Body of pancreas (tissue), 4 donors: ENCODE measurements at regions not wholly inside any gene's neighbourhood (a gene's known extent, or its start where the extent isn't known, plus 50 kb on each side); places are given as distances from the start of the nearest gene placed in this dataset.

ENCODE experiments used
- ATAC-seq: fragments of 150-250 bp; one replicate; pipeline ENCODE4 v1.9.1; 2016
- DNase-seq, 4 donors: peaks; one replicate each; pipeline ENCODE4 v3.0.0-alpha.2; 2019
- H3K27ac ChIP-seq, 4 donors: fragments of 200-600 bp; sonication (generic); 1 replicate in 3 of 4; 2 replicates in 1 of 4; pipeline versions ENCODE4 v1.5.1 to v1.6.1; 2016 to 2019; ENCODE audit warnings: mild to moderate bottlenecking in 1 of 4, mixed read lengths in 1 of 4, moderate library complexity in 1 of 4
- H3K27me3 ChIP-seq, 2 donors: fragments of 200-600 bp; sonication (generic); one replicate each; pipeline ENCODE4 v1.6.0; 2016; ENCODE audit warnings: mild to moderate bottlenecking in 1 of 2
- H3K36me3 ChIP-seq, 2 donors: fragments of 200-600 bp; sonication (generic); replicated peaks in 1 of 2; 2 replicates each; pipeline ENCODE4 v1.5.1; 2016; ENCODE audit warnings: low read depth in 2 of 2; ENCODE audit not compliant: insufficient read depth in 1 of 2
- H3K4me1 ChIP-seq: fragments of 200-600 bp; sonication (generic); one replicate; pipeline ENCODE4 v1.6.0; 2016
- H3K4me3 ChIP-seq, 2 donors: fragments of 200-600 bp; sonication (generic); 1 replicate in 1 of 2; 2 replicates in 1 of 2; pipeline ENCODE4 v1.5.1; 2016 to 2019
- H3K9me3 ChIP-seq, 3 donors: fragments of 200-600 bp; sonication (generic); 1 replicate in 2 of 3; 2 replicates in 1 of 3; pipeline ENCODE4 v1.5.1; 2016
- POLR2A ChIP-seq, 3 donors: fragments of 450-650 bp; IDR thresholded peaks; one replicate each; pipeline ENCODE4 v1.6.1; 2016; ENCODE audit warnings: antibody characterized with exemption in 3 of 3, mild to moderate bottlenecking in 2 of 3
- whole genome bisulfite sequencing, 2 donors: methylation state at CpG; one replicate each; pipeline ENCODE4 v1.1.5; 2017; 5-methylcytosine and 5-hydroxymethylcytosine counted together
- intact Hi-C: fragments of 100-400 bp; cut with DNase I; formaldehyde crosslinking; loops from one replicate; pipeline ENCODE4 v1.15.1; 2023
- TF ChIP-seq, protein P1 (sequence below), 7 experiments: fragments of 450-650 bp in 4 of 7; fragments of 200-600 bp in 3 of 7; sonication (generic) in 3 of 7; IDR thresholded peaks; one replicate each; pipeline ENCODE4 v1.5.1; 2016 to 2019; ENCODE audit warnings: antibody characterized with exemption in 7 of 7

DNA sequence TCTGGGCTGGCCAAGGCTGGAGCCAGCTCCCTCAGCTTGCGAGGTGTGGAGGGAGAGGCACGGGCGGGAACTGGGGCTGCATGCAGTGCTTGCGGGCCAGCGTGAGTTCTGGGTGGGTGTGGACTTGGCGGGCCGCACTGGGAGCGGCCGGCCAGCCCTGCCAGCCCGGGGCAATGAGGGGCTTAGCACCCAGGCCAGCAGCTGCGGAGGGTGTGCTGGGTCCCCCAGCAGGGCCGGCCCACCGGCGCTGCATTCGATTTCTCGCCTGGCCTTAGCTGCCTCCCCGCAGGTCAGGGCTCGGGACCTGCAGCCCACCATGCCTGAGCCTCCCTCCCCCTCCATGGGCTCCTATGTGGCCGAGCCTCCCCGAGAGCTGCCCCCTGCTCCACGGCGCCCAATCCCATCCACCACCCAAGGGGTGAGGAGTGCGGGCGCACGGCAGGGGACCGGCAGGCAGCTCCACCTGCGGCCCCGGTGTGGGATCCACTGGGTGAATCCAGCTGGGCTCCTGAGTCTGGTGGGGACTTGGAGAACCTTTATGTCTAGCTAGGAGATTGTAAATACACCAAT is 302.6 kb upstream of the ADAMTS16 start:
- ATAC-seq (no peak), DNase-seq (no peak)
- Histone ChIP-seq H3K27me3 (no peaks in the 10 kb centered on the region), H3K27ac (no peak overlapping the region), H3K9me3 (no peaks in the 10 kb centered on the region), H3K4me3 (no peak overlapping the region), H3K36me3 (no peaks in the 10 kb centered on the region), H3K4me1 (no peaks in the 10 kb centered on the region)
- TF ChIP-seq POLR2A (IDR thresholded peaks at IDR 0.05) = no peak
- TF ChIP-seq, protein P1, sequence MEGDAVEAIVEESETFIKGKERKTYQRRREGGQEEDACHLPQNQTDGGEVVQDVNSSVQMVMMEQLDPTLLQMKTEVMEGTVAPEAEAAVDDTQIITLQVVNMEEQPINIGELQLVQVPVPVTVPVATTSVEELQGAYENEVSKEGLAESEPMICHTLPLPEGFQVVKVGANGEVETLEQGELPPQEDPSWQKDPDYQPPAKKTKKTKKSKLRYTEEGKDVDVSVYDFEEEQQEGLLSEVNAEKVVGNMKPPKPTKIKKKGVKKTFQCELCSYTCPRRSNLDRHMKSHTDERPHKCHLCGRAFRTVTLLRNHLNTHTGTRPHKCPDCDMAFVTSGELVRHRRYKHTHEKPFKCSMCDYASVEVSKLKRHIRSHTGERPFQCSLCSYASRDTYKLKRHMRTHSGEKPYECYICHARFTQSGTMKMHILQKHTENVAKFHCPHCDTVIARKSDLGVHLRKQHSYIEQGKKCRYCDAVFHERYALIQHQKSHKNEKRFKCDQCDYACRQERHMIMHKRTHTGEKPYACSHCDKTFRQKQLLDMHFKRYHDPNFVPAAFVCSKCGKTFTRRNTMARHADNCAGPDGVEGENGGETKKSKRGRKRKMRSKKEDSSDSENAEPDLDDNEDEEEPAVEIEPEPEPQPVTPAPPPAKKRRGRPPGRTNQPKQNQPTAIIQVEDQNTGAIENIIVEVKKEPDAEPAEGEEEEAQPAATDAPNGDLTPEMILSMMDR (IDR thresholded peaks at IDR 0.05) = no peak
- WGBS, 2 donors = 88 to 90% methylated on average over 19 to 25 of the region's 28 CpGs
- intact Hi-C loops = no loop called here

DNA sequence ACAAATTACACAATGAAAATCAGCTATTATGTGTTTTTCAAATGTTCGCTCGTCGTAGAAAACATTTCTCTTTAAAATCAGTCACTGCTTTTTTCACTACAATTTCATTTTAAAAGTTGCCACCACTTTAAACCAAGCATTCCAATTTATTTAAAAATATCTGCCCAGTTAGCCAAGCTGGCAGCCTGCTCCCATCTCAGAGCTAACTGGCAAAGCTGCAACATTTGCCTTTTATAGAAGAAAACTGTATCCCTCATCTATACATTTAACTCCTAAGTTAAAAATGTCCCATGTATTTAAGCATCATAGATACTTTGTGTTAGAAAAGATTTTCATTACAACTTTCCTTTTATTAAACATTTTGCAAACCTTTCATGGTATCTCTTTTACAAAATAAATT is 294.9 kb upstream of the ADAMTS16 start:
- DNase-seq (no peak), ATAC-seq (no peak)
- intact Hi-C loops = no loop called here
- Histone ChIP-seq H3K27me3 (no peaks in the 10 kb centered on the region), H3K36me3 (no peaks in the 10 kb centered on the region), H3K9me3 (no peaks in the 10 kb centered on the region), H3K4me1 (no peaks in the 10 kb centered on the region), H3K27ac (no peak overlapping the region), H3K4me3 (no peak overlapping the region)
- WGBS, 2 donors = 68 to 82% methylated on average over 3 of the region's 3 CpGs
- TF ChIP-seq, protein P1 (IDR thresholded peaks at IDR 0.05) = no peak
- no peak for TF ChIP-seq POLR2A (IDR thresholded peaks at IDR 0.05)

DNA sequence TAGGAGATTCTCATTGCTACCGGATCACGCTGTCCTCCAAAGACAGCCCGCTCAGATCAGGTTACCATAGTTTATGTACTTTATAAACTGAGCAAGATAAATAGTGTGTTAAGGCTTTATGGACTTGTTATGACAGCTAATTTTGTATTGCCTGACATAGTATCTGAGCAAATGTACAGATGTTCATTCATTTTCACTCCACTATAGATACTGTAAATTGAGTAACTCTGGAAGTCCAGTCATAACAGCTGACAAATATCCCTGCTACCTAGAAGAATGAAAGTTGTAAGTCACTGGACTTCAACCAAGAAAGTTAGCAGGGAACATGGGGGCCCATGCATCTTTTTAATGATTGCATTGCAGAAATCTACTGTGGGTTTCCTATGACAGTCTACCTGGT is 292.4 kb upstream of the ADAMTS16 start:
- TF ChIP-seq POLR2A (IDR thresholded peaks at IDR 0.05) = no peak
- TF ChIP-seq, protein P1 (IDR thresholded peaks at IDR 0.05) = no peak

DNA sequence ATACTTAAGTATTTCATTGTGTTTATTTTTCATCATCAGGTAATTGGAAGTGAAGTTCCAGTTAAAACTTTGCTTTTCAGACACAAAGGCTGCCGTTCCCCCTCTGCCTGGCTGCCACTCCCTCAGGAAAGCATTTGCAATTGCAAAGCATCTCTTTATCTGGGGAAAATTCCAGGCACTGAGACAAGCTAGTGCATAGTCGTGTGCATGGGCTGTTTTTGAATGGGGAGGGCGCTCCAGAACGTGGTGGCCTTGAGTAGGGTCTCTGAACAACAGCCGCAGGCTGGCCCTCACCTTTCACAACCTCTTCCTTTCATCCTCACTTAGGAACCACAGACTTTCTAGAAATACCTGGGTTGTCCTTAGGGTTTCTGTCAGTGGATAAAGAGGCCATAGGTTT is 285.1 kb upstream of the ADAMTS16 start:
- TF ChIP-seq, protein P1 (IDR thresholded peaks at IDR 0.05) = no peak
- no peak for TF ChIP-seq POLR2A (IDR thresholded peaks at IDR 0.05)
- ATAC-seq (no peak), DNase-seq (no peak)
- Histone ChIP-seq H3K9me3 (no peaks in the 10 kb centered on the region), H3K4me1 (no peaks in the 10 kb centered on the region), H3K4me3 (no peak overlapping the region), H3K27ac (no peak overlapping the region), H3K36me3 (no peaks in the 10 kb centered on the region), H3K27me3 (no peaks in the 10 kb centered on the region)
- intact Hi-C loops = no loop called here
- WGBS, 2 donors = 28% methylated on average over 5 of the region's 5 CpGs

More for the DNA sequence above, 292.4 kb upstream of the ADAMTS16 start:
- no peaks in the 10 kb centered on the region for H3K27me3 ChIP-seq
- H3K4me3 ChIP-seq = no peak overlapping the region
- no peak for DNase-seq
- ATAC-seq = no peak
- 83 to 94% methylated on average over 3 of the region's 3 CpGs for WGBS, 2 donors
- intact Hi-C loops = no loop called here
- H3K36me3 ChIP-seq = no peaks in the 10 kb centered on the region
- no peaks in the 10 kb centered on the region for H3K4me1 ChIP-seq
- H3K9me3 ChIP-seq = no peaks in the 10 kb centered on the region
- no peak overlapping the region for H3K27ac ChIP-seq

DNA sequence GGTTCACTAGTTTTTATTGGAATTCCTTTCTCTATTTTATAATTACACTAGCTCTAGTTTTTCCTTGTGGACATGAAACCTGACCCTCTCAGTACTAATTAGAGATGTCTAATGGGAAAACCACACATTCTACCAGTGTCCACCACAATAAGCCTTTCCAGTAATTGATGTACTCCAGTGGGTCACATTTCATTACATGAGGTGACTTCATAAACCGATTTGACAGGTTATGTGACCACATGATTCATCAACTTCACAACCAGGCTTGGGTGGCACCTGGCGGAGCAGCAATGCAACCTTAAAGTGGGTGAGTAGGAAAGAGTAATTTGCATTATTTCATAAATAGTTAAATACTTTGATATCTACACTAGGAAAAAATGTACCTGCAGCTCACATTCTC is 284.2 kb upstream of the ADAMTS16 start:
- 53 to 65% methylated on average over 2 of the region's 2 CpGs for WGBS, 2 donors
- Histone ChIP-seq H3K36me3 (no peaks in the 10 kb centered on the region), H3K9me3 (no peaks in the 10 kb centered on the region), H3K27ac (no peak overlapping the region), H3K4me3 (no peak overlapping the region), H3K4me1 (no peaks in the 10 kb centered on the region), H3K27me3 (no peaks in the 10 kb centered on the region)
- ATAC-seq (no peak), DNase-seq (no peak)
- intact Hi-C loops = no loop called here
- TF ChIP-seq POLR2A (IDR thresholded peaks at IDR 0.05) = no peak
- TF ChIP-seq, protein P1 (IDR thresholded peaks at IDR 0.05) = no peak
